ENCODE measurements at regions not wholly inside any gene's neighbourhood (a gene's known extent, or its start where the extent isn't known, plus 50 kb on each side); places are given as distances from the start of the nearest gene placed in this dataset.

GRCh38 chr6:102986086-102986485, 1592.6 kb downstream of the GRIK2 start:
- H3K9me2 ChIP-seq (ENCODE audit: low read depth, low read length): no peaks in the 10 kb centered on the region
- H3K4me3 ChIP-seq (ENCODE audit: low read depth, low read length, poor library complexity, severe bottlenecking): no peak overlapping the region
- H4K20me1 ChIP-seq (ENCODE audit: insufficient read depth, low read length): no peaks in the 10 kb centered on the region
- H3K27ac ChIP-seq (ENCODE audit: low read depth, low read length, poor library complexity, severe bottlenecking): no peak overlapping the region
- H3F3A ChIP-seq (ENCODE audit: insufficient read depth, low read length): no peaks in the 10 kb centered on the region
- TF ChIP-seq CTCF (IDR thresholded peaks at IDR 0.05; ENCODE audit: low read length): no peak
- TF ChIP-seq EZH2 (IDR thresholded peaks at IDR 0.05; ENCODE audit: borderline replicate concordance, low read length): no peak
- H3K4me1 ChIP-seq (ENCODE audit: insufficient read depth, low read length, severe bottlenecking): no peaks in the 10 kb centered on the region
- H3K9me3 ChIP-seq (ENCODE audit: low read length): 0 out of 2 replicates have a peak, but pooled peaks cover 2% of the 10 kb centered on the region
- no peak overlapping the region for H2AFZ ChIP-seq (ENCODE audit: low read length)
- H3K27me3 ChIP-seq (ENCODE audit: insufficient read depth, low read length): no peaks in the 10 kb centered on the region
- no peaks in the 10 kb centered on the region for H3K36me3 ChIP-seq (ENCODE audit: insufficient read depth, low read length)
- H3K9ac ChIP-seq (ENCODE audit: low read length): no peak overlapping the region
- H3K4me2 ChIP-seq (ENCODE audit: low read length): no peak overlapping the region
- H3K79me2 ChIP-seq (ENCODE audit: insufficient read depth, low read length): no peaks in the 10 kb centered on the region

GRCh38 chr6:102984357-102984756, 1590.8 kb downstream of the GRIK2 start:
- H3F3A ChIP-seq (ENCODE audit: insufficient read depth, low read length): no peaks in the 10 kb centered on the region
- H2AFZ ChIP-seq (ENCODE audit: low read length): 0 out of 2 replicates have a peak overlapping the region, but pooled peaks have one; percentile 45
- TF ChIP-seq EZH2 (IDR thresholded peaks at IDR 0.05; ENCODE audit: borderline replicate concordance, low read length) (no peak), CTCF (IDR thresholded peaks at IDR 0.05; ENCODE audit: low read length) (no peak)
- H3K4me3 ChIP-seq (ENCODE audit: low read depth, low read length, poor library complexity, severe bottlenecking): no peak overlapping the region
- H3K4me2 ChIP-seq (ENCODE audit: low read length): no peak overlapping the region
- H3K9me3 ChIP-seq (ENCODE audit: low read length): 0 out of 2 replicates have a peak, but pooled peaks cover 2% of the 10 kb centered on the region
- H3K9ac ChIP-seq (ENCODE audit: low read length): no peak overlapping the region
- no peaks in the 10 kb centered on the region for H3K9me2 ChIP-seq (ENCODE audit: low read depth, low read length)
- H3K36me3 ChIP-seq (ENCODE audit: insufficient read depth, low read length): no peaks in the 10 kb centered on the region
- no peaks in the 10 kb centered on the region for H4K20me1 ChIP-seq (ENCODE audit: insufficient read depth, low read length)
- no peak overlapping the region for H3K27ac ChIP-seq (ENCODE audit: low read depth, low read length, poor library complexity, severe bottlenecking)
- H3K4me1 ChIP-seq (ENCODE audit: insufficient read depth, low read length, severe bottlenecking): no peaks in the 10 kb centered on the region
- no peaks in the 10 kb centered on the region for H3K27me3 ChIP-seq (ENCODE audit: insufficient read depth, low read length)
- no peaks in the 10 kb centered on the region for H3K79me2 ChIP-seq (ENCODE audit: insufficient read depth, low read length)

GRCh38 chr6:102981490-102982015, 1588.0 kb downstream of the GRIK2 start:
- no peak overlapping the region for H3K9ac ChIP-seq (ENCODE audit: low read length)

More at GRCh38 chr6:102981490-102982015, 1588.0 kb downstream of the GRIK2 start:
- Histone ChIP-seq H3F3A (ENCODE audit: insufficient read depth, low read length) (no peaks in the 10 kb centered on the region), H3K9me3 (ENCODE audit: low read length) (no peaks in the 10 kb centered on the region), H3K4me2 (ENCODE audit: low read length) (no peak overlapping the region), H3K4me3 (ENCODE audit: low read depth, low read length, poor library complexity, severe bottlenecking) (no peak overlapping the region), H2AFZ (ENCODE audit: low read length) (no peak overlapping the region), H4K20me1 (ENCODE audit: insufficient read depth, low read length) (no peaks in the 10 kb centered on the region), H3K4me1 (ENCODE audit: insufficient read depth, low read length, severe bottlenecking) (no peaks in the 10 kb centered on the region), H3K79me2 (ENCODE audit: insufficient read depth, low read length) (no peaks in the 10 kb centered on the region), H3K27me3 (ENCODE audit: insufficient read depth, low read length) (no peaks in the 10 kb centered on the region), H3K27ac (ENCODE audit: low read depth, low read length, poor library complexity, severe bottlenecking) (no peak overlapping the region), H3K9me2 (ENCODE audit: low read depth, low read length) (no peaks in the 10 kb centered on the region), H3K36me3 (ENCODE audit: insufficient read depth, low read length) (no peaks in the 10 kb centered on the region)
- no peak for TF ChIP-seq EZH2 (IDR thresholded peaks at IDR 0.05; ENCODE audit: borderline replicate concordance, low read length)
- no peak for TF ChIP-seq CTCF (IDR thresholded peaks at IDR 0.05; ENCODE audit: low read length)

All from OCI-LY1 (cell line).